Astrocyte (in vitro differentiated cells and primary cell): ENCODE measurements at regions not wholly inside any gene's neighbourhood (a gene's known extent, or its start where the extent isn't known, plus 50 kb on each side); places are given as distances from the start of the nearest gene placed in this dataset.

Experiments
- CTCF ChIP-seq: IDR thresholded peaks from 2 replicates; pipeline ENCODE4 v1.5.1; 2011; ENCODE audit warnings: low read depth, mild to moderate bottlenecking, inconsistent platforms, low read length, moderate library complexity; ENCODE audit not compliant: insufficient read depth
- EZH2 ChIP-seq: IDR thresholded peaks from 2 replicates; pipeline ENCODE4 v1.6.1; 2012; ENCODE audit warnings: mild to moderate bottlenecking, low read length, inconsistent platforms; ENCODE audit not compliant: insufficient read depth

- no peak for TF ChIP-seq CTCF
- TF ChIP-seq EZH2: no peak
Measured at GRCh38 chr4:128540122-128540521, 252.5 kb upstream of the PGRMC2 start.
